WTC11 (cell line): ENCODE measurements at regions not wholly inside any gene's neighbourhood (a gene's known extent, or its start where the extent isn't known, plus 50 kb on each side); places are given as distances from the start of the nearest gene placed in this dataset.

Experiments used
- ATAC-seq: fragments of 200-7000 bp; cut with Tn5 transposase; 2 replicates; pipeline ENCODE4 v1.10.0; 2021; ENCODE audit warnings: mild to moderate bottlenecking, moderate library complexity
- CTCF ChIA-PET: fragments of 300-600 bp; sonication (Branson Sonifier 250); formaldehyde crosslinking; loops from one replicate; lab custom pipeline; 2021; ENCODE audit warnings: antibody characterized with exemption; lab: Charles Lee
- POLR2A ChIA-PET: fragments of 350-600 bp; sonication (Branson Sonifier 250); formaldehyde crosslinking; loops from one replicate; lab custom pipeline; 2021; ENCODE audit warnings: antibody characterized with exemption; lab: Charles Lee
- DNase-seq: peaks from one replicate; pipeline ENCODE4 v3.0.0; 2021; ENCODE audit warnings: low spot score
- H3K27ac Mint-ChIP-seq: 2 replicates; pipeline ENCODE4 v1.8.0; 2021; ENCODE audit warnings: mixed read lengths
- H3K27me3 Mint-ChIP-seq: 2 replicates; pipeline ENCODE4 v1.8.0; 2021; ENCODE audit warnings: low read depth, mild to moderate bottlenecking, moderate library complexity, mixed read lengths
- H3K36me3 Mint-ChIP-seq: 2 replicates; pipeline ENCODE4 v1.8.0; 2021; ENCODE audit warnings: mixed read lengths
- H3K4me1 Mint-ChIP-seq: 2 replicates; pipeline ENCODE4 v1.8.0; 2022; ENCODE audit warnings: mixed read lengths
- H3K4me3 Mint-ChIP-seq: 2 replicates; pipeline ENCODE4 v1.8.0; 2021; ENCODE audit warnings: mild to moderate bottlenecking, moderate library complexity, mixed read lengths
- H3K9me3 Mint-ChIP-seq: 2 replicates; pipeline ENCODE4 v1.8.0; 2021; ENCODE audit warnings: mixed read lengths
- ETV6 ChIP-seq: sonication (generic); formaldehyde crosslinking; IDR thresholded peaks from 2 replicates; pipeline ENCODE4 v1.8.1; 2022; ENCODE audit warnings: mild to moderate bottlenecking, missing genetic modification reagents
- HMGA2 ChIP-seq: fragments of 250-450 bp; sonication (Bioruptor Pico); IDR thresholded peaks from 2 replicates; pipeline ENCODE4 v1.4.0; 2021; ENCODE audit warnings: mild to moderate bottlenecking, moderate library complexity
- JAZF1 ChIP-seq: fragments of 250-450 bp; sonication (Bioruptor Pico); IDR thresholded peaks from 2 replicates; pipeline ENCODE4 v1.9.0; 2021; ENCODE audit warnings: moderate library complexity, mild to moderate bottlenecking, inconsistent platforms
- MXD4 ChIP-seq: fragments of 250-450 bp; sonication (Bioruptor Pico); IDR thresholded peaks from 2 replicates; pipeline ENCODE4 v1.8.0; 2021; ENCODE audit warnings: mild to moderate bottlenecking, moderate library complexity, borderline replicate concordance
- NFYB ChIP-seq: sonication (generic); formaldehyde crosslinking; conservative IDR thresholded peaks from 2 replicates; pipeline ENCODE4 v1.8.0; 2022; ENCODE audit warnings: low read depth, missing genetic modification reagents
- NR1H2 ChIP-seq: sonication (generic); formaldehyde crosslinking; IDR thresholded peaks from 2 replicates; pipeline ENCODE4 v1.9.0; 2021; ENCODE audit warnings: mild to moderate bottlenecking, moderate library complexity, missing genetic modification reagents
- SOX15 ChIP-seq: fragments of 250-450 bp; sonication (Bioruptor Pico); IDR thresholded peaks from 2 replicates; pipeline ENCODE4 v1.9.0; 2021; ENCODE audit warnings: mild to moderate bottlenecking
- ZNF423 ChIP-seq: fragments of 250-450 bp; sonication (Bioruptor Pico); IDR thresholded peaks from 2 replicates; pipeline ENCODE4 v2.1.2; 2022; ENCODE audit warnings: mild to moderate bottlenecking, moderate library complexity
- TF ChIP-seq, protein P1 (sequence below): sonication (generic); formaldehyde crosslinking; conservative IDR thresholded peaks from 2 replicates; pipeline ENCODE4 v1.8.1; 2023; ENCODE audit warnings: mild to moderate bottlenecking, low read depth, missing genetic modification reagents, moderate library complexity
- TF ChIP-seq, protein P2 (sequence below): sonication (generic); formaldehyde crosslinking; IDR thresholded peaks from 2 replicates; pipeline ENCODE4 v1.8.0; 2022; ENCODE audit warnings: mild to moderate bottlenecking, missing genetic modification reagents
- TF ChIP-seq, protein P3 (sequence below): sonication (generic); formaldehyde crosslinking; IDR thresholded peaks from 2 replicates; pipeline ENCODE4 v1.8.1; 2023; ENCODE audit warnings: mild to moderate bottlenecking, missing genetic modification reagents
- TF ChIP-seq, protein P4 (sequence below): sonication (generic); formaldehyde crosslinking; IDR thresholded peaks from 2 replicates; pipeline ENCODE4 v1.8.1; 2023; ENCODE audit warnings: mild to moderate bottlenecking, moderate library complexity, missing genetic modification reagents
- TF ChIP-seq, protein P5 (sequence below): sonication (generic); formaldehyde crosslinking; IDR thresholded peaks from 2 replicates; pipeline ENCODE4 v1.8.1; 2022; ENCODE audit warnings: mild to moderate bottlenecking, moderate library complexity, missing genetic modification reagents

DNA sequence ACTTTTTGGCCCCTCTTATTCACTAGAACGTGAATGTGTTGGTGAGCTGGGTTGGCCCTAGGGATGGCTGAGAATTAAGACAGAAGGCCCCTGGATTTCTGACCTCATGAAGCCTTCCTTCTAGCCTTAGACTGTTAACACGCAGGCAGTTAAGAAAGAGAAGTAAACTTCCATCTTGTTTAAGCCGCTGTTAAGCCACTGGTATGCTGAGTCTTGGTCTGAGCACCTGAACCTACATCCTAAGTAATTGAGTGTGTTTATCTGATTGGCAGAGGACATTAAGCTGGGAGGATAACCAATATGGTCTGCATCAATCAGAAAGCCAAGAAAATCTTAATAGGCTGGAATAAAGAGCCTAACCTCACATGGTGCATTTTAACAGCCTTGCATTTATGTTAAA lies 535.0 kb upstream of the ARID1B start (continued):
- TF ChIP-seq JAZF1 = no peak
- TF ChIP-seq ETV6 = no peak
- TF ChIP-seq, protein P1, sequence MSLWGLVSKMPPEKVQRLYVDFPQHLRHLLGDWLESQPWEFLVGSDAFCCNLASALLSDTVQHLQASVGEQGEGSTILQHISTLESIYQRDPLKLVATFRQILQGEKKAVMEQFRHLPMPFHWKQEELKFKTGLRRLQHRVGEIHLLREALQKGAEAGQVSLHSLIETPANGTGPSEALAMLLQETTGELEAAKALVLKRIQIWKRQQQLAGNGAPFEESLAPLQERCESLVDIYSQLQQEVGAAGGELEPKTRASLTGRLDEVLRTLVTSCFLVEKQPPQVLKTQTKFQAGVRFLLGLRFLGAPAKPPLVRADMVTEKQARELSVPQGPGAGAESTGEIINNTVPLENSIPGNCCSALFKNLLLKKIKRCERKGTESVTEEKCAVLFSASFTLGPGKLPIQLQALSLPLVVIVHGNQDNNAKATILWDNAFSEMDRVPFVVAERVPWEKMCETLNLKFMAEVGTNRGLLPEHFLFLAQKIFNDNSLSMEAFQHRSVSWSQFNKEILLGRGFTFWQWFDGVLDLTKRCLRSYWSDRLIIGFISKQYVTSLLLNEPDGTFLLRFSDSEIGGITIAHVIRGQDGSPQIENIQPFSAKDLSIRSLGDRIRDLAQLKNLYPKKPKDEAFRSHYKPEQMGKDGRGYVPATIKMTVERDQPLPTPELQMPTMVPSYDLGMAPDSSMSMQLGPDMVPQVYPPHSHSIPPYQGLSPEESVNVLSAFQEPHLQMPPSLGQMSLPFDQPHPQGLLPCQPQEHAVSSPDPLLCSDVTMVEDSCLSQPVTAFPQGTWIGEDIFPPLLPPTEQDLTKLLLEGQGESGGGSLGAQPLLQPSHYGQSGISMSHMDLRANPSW = no peak
- TF ChIP-seq, protein P2, sequence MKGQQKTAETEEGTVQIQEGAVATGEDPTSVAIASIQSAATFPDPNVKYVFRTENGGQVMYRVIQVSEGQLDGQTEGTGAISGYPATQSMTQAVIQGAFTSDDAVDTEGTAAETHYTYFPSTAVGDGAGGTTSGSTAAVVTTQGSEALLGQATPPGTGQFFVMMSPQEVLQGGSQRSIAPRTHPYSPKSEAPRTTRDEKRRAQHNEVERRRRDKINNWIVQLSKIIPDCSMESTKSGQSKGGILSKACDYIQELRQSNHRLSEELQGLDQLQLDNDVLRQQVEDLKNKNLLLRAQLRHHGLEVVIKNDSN (CRISPR knock-in tag) = no peak
- no peak for TF ChIP-seq MXD4 (CRISPR knock-in tag)
- no peak for TF ChIP-seq NFYB

DNA sequence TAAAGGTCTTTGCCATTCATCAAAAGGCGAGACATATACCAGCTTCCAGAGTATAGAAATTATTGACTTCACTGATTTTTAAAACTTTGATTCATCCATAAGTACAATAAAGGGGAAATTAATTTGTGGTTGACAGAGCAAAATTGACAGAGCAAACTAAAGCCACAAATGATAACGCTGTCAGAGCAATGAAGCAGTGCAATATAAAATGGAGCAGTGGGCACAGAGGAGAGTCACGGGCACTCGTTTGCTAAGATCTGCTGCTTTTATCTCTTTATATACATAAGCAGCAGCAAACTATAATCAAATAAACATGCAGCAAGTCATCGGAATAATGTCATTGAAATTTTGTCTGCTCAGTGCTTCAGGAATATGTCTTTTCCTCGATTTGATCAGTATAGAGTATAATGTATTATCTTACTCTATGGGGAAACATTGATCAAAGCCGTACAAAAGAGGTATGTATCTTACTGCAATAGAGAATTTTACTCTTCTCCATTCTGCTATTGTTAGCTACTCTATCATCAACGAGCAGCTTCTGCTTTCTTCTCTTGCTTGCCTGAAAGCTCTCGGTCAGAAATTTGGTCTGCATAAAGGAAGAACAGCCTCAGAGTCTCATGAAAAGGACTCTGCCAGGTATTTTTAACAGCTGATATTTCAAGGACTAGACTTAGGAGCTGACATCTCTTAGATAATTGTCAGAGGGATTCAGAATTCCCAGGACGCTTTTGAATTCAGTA lies 546.0 kb upstream of the ARID1B start:
- ChIA-PET POLR2A (interaction anchor here (0.7 to 1.3 kb wide), 2 partner anchors 11 to 131 kb away, joined by 3 to 4 read pairs; no protein-coding TSS in a partner anchor), CTCF (interaction anchor here (0.7 kb wide), 1 partner anchor 51 kb away, joined by 4 read pairs; no protein-coding TSS in a partner anchor)
- Mint-ChIP-seq H3K4me1 (no peaks in the 10 kb centered on the region), H3K27ac (no peak overlapping the region), H3K36me3 (no peaks in the 10 kb centered on the region), H3K27me3 (no peaks in the 10 kb centered on the region), H3K4me3 (no peak overlapping the region), H3K9me3 (peaks cover 3% of the 10 kb centered on the region; the same call in 1 of the 2 replicates)
- ATAC-seq (no peak), DNase-seq (no peak)
- TF ChIP-seq, protein P3, sequence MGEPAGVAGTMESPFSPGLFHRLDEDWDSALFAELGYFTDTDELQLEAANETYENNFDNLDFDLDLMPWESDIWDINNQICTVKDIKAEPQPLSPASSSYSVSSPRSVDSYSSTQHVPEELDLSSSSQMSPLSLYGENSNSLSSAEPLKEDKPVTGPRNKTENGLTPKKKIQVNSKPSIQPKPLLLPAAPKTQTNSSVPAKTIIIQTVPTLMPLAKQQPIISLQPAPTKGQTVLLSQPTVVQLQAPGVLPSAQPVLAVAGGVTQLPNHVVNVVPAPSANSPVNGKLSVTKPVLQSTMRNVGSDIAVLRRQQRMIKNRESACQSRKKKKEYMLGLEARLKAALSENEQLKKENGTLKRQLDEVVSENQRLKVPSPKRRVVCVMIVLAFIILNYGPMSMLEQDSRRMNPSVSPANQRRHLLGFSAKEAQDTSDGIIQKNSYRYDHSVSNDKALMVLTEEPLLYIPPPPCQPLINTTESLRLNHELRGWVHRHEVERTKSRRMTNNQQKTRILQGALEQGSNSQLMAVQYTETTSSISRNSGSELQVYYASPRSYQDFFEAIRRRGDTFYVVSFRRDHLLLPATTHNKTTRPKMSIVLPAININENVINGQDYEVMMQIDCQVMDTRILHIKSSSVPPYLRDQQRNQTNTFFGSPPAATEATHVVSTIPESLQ (CRISPR knock-in tag) = no peak
- no peak for TF ChIP-seq SOX15 (CRISPR knock-in tag)
- TF ChIP-seq, protein P4, sequence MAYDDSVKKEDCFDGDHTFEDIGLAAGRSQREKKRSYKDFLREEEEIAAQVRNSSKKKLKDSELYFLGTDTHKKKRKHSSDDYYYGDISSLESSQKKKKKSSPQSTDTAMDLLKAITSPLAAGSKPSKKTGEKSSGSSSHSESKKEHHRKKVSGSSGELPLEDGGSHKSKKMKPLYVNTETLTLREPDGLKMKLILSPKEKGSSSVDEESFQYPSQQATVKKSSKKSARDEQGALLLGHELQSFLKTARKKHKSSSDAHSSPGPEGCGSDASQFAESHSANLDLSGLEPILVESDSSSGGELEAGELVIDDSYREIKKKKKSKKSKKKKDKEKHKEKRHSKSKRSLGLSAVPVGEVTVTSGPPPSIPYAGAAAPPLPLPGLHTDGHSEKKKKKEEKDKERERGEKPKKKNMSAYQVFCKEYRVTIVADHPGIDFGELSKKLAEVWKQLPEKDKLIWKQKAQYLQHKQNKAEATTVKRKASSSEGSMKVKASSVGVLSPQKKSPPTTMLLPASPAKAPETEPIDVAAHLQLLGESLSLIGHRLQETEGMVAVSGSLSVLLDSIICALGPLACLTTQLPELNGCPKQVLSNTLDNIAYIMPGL (CRISPR knock-in tag) = no peak

DNA sequence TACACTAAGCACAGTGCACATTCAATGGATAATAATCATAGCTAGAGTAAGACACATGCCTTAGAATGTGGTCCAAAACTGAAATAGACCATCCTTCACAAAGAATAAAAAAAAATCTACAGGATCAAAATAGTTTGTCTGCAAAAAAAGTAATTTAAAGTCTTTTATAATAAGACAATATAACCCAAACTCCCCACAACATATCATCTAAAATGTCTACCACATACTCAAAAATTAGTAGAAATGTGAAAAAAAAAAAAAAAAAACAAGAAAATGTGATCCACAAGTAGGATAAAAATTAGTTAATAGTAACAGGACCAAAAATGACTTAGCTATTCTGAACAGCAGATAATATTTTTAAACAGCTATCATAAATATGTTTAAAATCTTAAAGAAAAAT lies 557.2 kb upstream of the ARID1B start:
- ATAC-seq = no peak
- ChIA-PET CTCF (no interaction called here), POLR2A (no interaction called here)
- Mint-ChIP-seq H3K36me3 (peaks cover 3% of the 10 kb centered on the region; the same call in 1 of the 2 replicates), H3K4me3 (no peak overlapping the region), H3K4me1 (no peaks in the 10 kb centered on the region), H3K9me3 (peaks cover 5% of the 10 kb centered on the region), H3K27ac (no peak overlapping the region), H3K27me3 (no peaks in the 10 kb centered on the region)
- TF ChIP-seq ZNF423 (CRISPR knock-in tag) (no peak), HMGA2 (CRISPR knock-in tag) (no peak), NR1H2 (CRISPR knock-in tag) (no peak), SOX15 (CRISPR knock-in tag) (no peak)
- TF ChIP-seq, protein P5, sequence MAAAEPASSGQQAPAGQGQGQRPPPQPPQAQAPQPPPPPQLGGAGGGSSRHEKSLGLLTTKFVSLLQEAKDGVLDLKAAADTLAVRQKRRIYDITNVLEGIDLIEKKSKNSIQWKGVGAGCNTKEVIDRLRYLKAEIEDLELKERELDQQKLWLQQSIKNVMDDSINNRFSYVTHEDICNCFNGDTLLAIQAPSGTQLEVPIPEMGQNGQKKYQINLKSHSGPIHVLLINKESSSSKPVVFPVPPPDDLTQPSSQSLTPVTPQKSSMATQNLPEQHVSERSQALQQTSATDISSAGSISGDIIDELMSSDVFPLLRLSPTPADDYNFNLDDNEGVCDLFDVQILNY (CRISPR knock-in tag) = no peak
- no peak for DNase-seq
